Chondrocyte (in vitro differentiated cells): ENCODE measurements at regions not wholly inside any gene's neighbourhood (a gene's known extent, or its start where the extent isn't known, plus 50 kb on each side); places are given as distances from the start of the nearest gene placed in this dataset.

Experiments
- DNase-seq: peaks from one replicate; pipeline ENCODE4 v3.0.0; 2021; ENCODE audit warnings: mixed read lengths, low spot score
- H3K27ac Mint-ChIP-seq: one replicate; pipeline ENCODE4 v1.8.0; 2021; ENCODE audit warnings: mild to moderate bottlenecking, moderate library complexity, mixed read lengths; ENCODE audit not compliant: unreplicated experiment
- H3K27me3 Mint-ChIP-seq: 2 replicates; pipeline ENCODE4 v1.8.0; 2021; ENCODE audit warnings: low read depth, mixed read lengths
- H3K36me3 Mint-ChIP-seq: 2 replicates; pipeline ENCODE4 v1.8.0; 2021; ENCODE audit warnings: low read depth, mixed read lengths
- H3K4me1 Mint-ChIP-seq: 2 replicates; pipeline ENCODE4 v1.8.0; 2021; ENCODE audit warnings: low read depth, mild to moderate bottlenecking, mixed read lengths
- H3K4me3 Mint-ChIP-seq: one replicate; pipeline ENCODE4 v1.8.0; 2021; ENCODE audit warnings: mild to moderate bottlenecking, moderate library complexity, mixed read lengths; ENCODE audit not compliant: unreplicated experiment
- H3K9me3 Mint-ChIP-seq: 2 replicates; pipeline ENCODE4 v1.8.0; 2021; ENCODE audit warnings: low read depth, mixed read lengths
- CTCF ChIP-seq: fragments of 200-600 bp; sonication (generic); IDR thresholded peaks from 2 replicates; pipeline ENCODE4 v1.5.0; 2021; ENCODE audit warnings: antibody characterized with exemption, mild to moderate bottlenecking, moderate library complexity

GRCh38 chr3:8233938-8234337, 267.7 kb upstream of the LMCD1 start:
- no peak for TF ChIP-seq CTCF

GRCh38 chr3:8236264-8236663, 265.4 kb upstream of the LMCD1 start:
- H3K4me1 Mint-ChIP-seq: peaks cover 19% of the 10 kb centered on the region
- no peak overlapping the region for H3K4me3 Mint-ChIP-seq
- H3K36me3 Mint-ChIP-seq: no peaks in the 10 kb centered on the region
- H3K9me3 Mint-ChIP-seq: no peaks in the 10 kb centered on the region
- DNase-seq: no peak
- H3K27ac Mint-ChIP-seq: no peak overlapping the region
- no peaks in the 10 kb centered on the region for H3K27me3 Mint-ChIP-seq
- no peak for TF ChIP-seq CTCF

More at GRCh38 chr3:8233938-8234337, 267.7 kb upstream of the LMCD1 start:
- no peaks in the 10 kb centered on the region for H3K36me3 Mint-ChIP-seq
- peaks cover 24% of the 10 kb centered on the region for H3K4me1 Mint-ChIP-seq
- no peak overlapping the region for H3K27ac Mint-ChIP-seq
- H3K9me3 Mint-ChIP-seq: no peaks in the 10 kb centered on the region
- no peaks in the 10 kb centered on the region for H3K27me3 Mint-ChIP-seq
- no peak for DNase-seq
- no peak overlapping the region for H3K4me3 Mint-ChIP-seq

GRCh38 chr3:8237893-8238292, 263.7 kb upstream of the LMCD1 start:
- Mint-ChIP-seq H3K36me3 (no peaks in the 10 kb centered on the region), H3K27me3 (no peaks in the 10 kb centered on the region), H3K27ac (peak overlapping the region; percentile 23), H3K4me3 (no peak overlapping the region), H3K4me1 (peaks cover 19% of the 10 kb centered on the region), H3K9me3 (peaks cover 6% of the 10 kb centered on the region)
- DNase-seq: no peak
- TF ChIP-seq CTCF: no peak

- Mint-ChIP-seq H3K27me3 (no peaks in the 10 kb centered on the region), H3K36me3 (no peaks in the 10 kb centered on the region), H3K4me1 (peaks cover 19% of the 10 kb centered on the region), H3K9me3 (peaks cover 9% of the 10 kb centered on the region), H3K27ac (no peak overlapping the region), H3K4me3 (no peak overlapping the region)
- no peak for TF ChIP-seq CTCF
- DNase-seq: no peak
These were observed 263.2 kb upstream of the LMCD1 start for GRCh38 chr3:8238432-8238831.

GRCh38 chr3:8239095-8239494, 262.5 kb upstream of the LMCD1 start:
- H3K9me3 Mint-ChIP-seq: peaks cover 13% of the 10 kb centered on the region

More at GRCh38 chr3:8239095-8239494, 262.5 kb upstream of the LMCD1 start:
- Mint-ChIP-seq H3K27ac (no peak overlapping the region), H3K36me3 (no peaks in the 10 kb centered on the region), H3K4me3 (no peak overlapping the region), H3K4me1 (peaks cover 19% of the 10 kb centered on the region), H3K27me3 (no peaks in the 10 kb centered on the region)
- no peak for DNase-seq
- TF ChIP-seq CTCF: no peak
